Left ventricle myocardium superior (tissue), 1 donor: ENCODE measurements at regions not wholly inside any gene's neighbourhood (a gene's known extent, or its start where the extent isn't known, plus 50 kb on each side); places are given as distances from the start of the nearest gene placed in this dataset.
A peak's percentile ranks its signal among the peaks of the same experiment; 100 is the strongest.
"Not testable (repeated sequence)": the region's sequence is repeated elsewhere in the genome, so short reads cannot be mapped to it uniquely, and the experiment has no call there.

Experiments
- ATAC-seq: fragments of 200-7000 bp; cut with Tn5 transposase; one replicate; pipeline ENCODE4 v1.9.1; 2020; ENCODE audit warnings: mild to moderate bottlenecking, moderate library complexity
- DNase-seq: peaks from one replicate; pipeline ENCODE4 v3.0.0-alpha.2; 2020
- intact Hi-C: fragments of 100-400 bp; cut with micrococcal nuclease; formaldehyde crosslinking; loops from one replicate; pipeline ENCODE4 v1.11.0; 2022
- donor health status: DM: no; HTN: yes; CAD: no; lungs with severe emphysema.

- DNase-seq (no peak), ATAC-seq (no peak)
- intact Hi-C loops = no loop called here
Measured at GRCh38 chr15:87569581-87569980, 687.0 kb downstream of the NTRK3 start.

- ATAC-seq = peak; percentile 74
- intact Hi-C loops = no loop called here
- DNase-seq = no peak
Measured at GRCh38 chr15:87567406-87568030, 689.0 kb downstream of the NTRK3 start.

- DNase-seq = no peak
- intact Hi-C loops = no loop called here
Measured at GRCh38 chr15:87566236-87566635, 690.3 kb downstream of the NTRK3 start.

GRCh38 chr15:87564681-87565080, 691.9 kb downstream of the NTRK3 start:
- intact Hi-C loops = no loop called here
- DNase-seq = no peak
- no peak for ATAC-seq

More at GRCh38 chr15:87566236-87566635, 690.3 kb downstream of the NTRK3 start:
- ATAC-seq = no peak

- ATAC-seq (no peak), DNase-seq (no peak)
- intact Hi-C loops = no loop called here
Measured at GRCh38 chr15:87563869-87564268, 692.7 kb downstream of the NTRK3 start.

GRCh38 chr15:87562203-87562602, 694.3 kb downstream of the NTRK3 start:
- ATAC-seq = no peak
- no peak for DNase-seq
- intact Hi-C loops = no loop called here

- DNase-seq = no peak
- intact Hi-C loops = no loop called here
- no peak for ATAC-seq
Measured at GRCh38 chr15:87561641-87562040, 694.9 kb downstream of the NTRK3 start.

- intact Hi-C loops = no loop called here
- DNase-seq (no peak), ATAC-seq (no peak)
Measured at GRCh38 chr15:87557881-87558280, 698.7 kb downstream of the NTRK3 start.

- no peak for ATAC-seq
- DNase-seq = no peak
- intact Hi-C loops = no loop called here
Measured at GRCh38 chr15:87556886-87557285, 699.7 kb downstream of the NTRK3 start.

- ATAC-seq (no peak), DNase-seq (no peak)
- intact Hi-C loops = no loop called here
Measured at GRCh38 chr15:87549860-87550259, 706.7 kb downstream of the NTRK3 start.

GRCh38 chr15:87549296-87549695, 707.2 kb downstream of the NTRK3 start:
- no peak for DNase-seq
- intact Hi-C loops = no loop called here
- no peak for ATAC-seq

- intact Hi-C loops, ATAC-seq, DNase-seq: not testable (repeated sequence)
Measured at GRCh38 chr15:87548590-87548989, 707.9 kb downstream of the NTRK3 start.

GRCh38 chr15:87547470-87548181, 708.9 kb downstream of the NTRK3 start:
- DNase-seq = no peak
- intact Hi-C loops = no loop called here

GRCh38 chr15:87538327-87538834, 718.2 kb downstream of the NTRK3 start:
- intact Hi-C loops = no loop called here
- no peak for ATAC-seq
- no peak for DNase-seq

More at GRCh38 chr15:87547470-87548181, 708.9 kb downstream of the NTRK3 start:
- peak; percentile 73 for ATAC-seq

GRCh38 chr15:87537295-87537694, 719.2 kb downstream of the NTRK3 start:
- no peak for ATAC-seq
- intact Hi-C loops = no loop called here
- DNase-seq = no peak

- ATAC-seq, intact Hi-C loops: not testable (repeated sequence)
Measured at GRCh38 chr15:87533637-87534036, 722.9 kb downstream of the NTRK3 start.

GRCh38 chr15:87528873-87529272, 727.7 kb downstream of the NTRK3 start:
- ATAC-seq = no peak
- DNase-seq = no peak
- intact Hi-C loops = no loop called here

More at GRCh38 chr15:87533637-87534036, 722.9 kb downstream of the NTRK3 start:
- not testable (repeated sequence) for DNase-seq

GRCh38 chr15:87527875-87528274, 728.7 kb downstream of the NTRK3 start:
- ATAC-seq (no peak), DNase-seq (no peak)
- intact Hi-C loops = no loop called here

- DNase-seq (no peak), ATAC-seq (no peak)
- intact Hi-C loops = no loop called here
Measured at GRCh38 chr15:87527416-87527815, 729.1 kb downstream of the NTRK3 start.

GRCh38 chr15:87523516-87523915, 733.0 kb downstream of the NTRK3 start:
- DNase-seq (no peak), ATAC-seq (no peak)
- intact Hi-C loops = no loop called here

GRCh38 chr15:87522997-87523396, 733.5 kb downstream of the NTRK3 start:
- intact Hi-C loops = no loop called here
- ATAC-seq (no peak), DNase-seq (no peak)
